Esophagus squamous epithelium (tissue), 4 donors: ENCODE measurements at regions not wholly inside any gene's neighbourhood (a gene's known extent, or its start where the extent isn't known, plus 50 kb on each side); places are given as distances from the start of the nearest gene placed in this dataset.

Experiments
- CTCF ChIP-seq, 6 experiments: fragments of 450-650 bp in 4 of 6; fragments of 200-600 bp in 2 of 6; sonication (generic) in 2 of 6; IDR thresholded peaks; one replicate each; pipeline ENCODE4 v1.5.1; 2016 to 2019; ENCODE audit warnings: antibody characterized with exemption in 6 of 6, mild to moderate bottlenecking in 4 of 6, moderate library complexity in 4 of 6
- POLR2A ChIP-seq, 4 donors: fragments of 450-650 bp; IDR thresholded peaks; one replicate each; pipeline ENCODE4 v1.6.1; 2017; ENCODE audit warnings: antibody characterized with exemption in 4 of 4, mild to moderate bottlenecking in 4 of 4, moderate library complexity in 3 of 4

- TF ChIP-seq CTCF (IDR thresholded peaks at IDR 0.05) (no peak), POLR2A (IDR thresholded peaks at IDR 0.05) (no peak)
These were observed 640.9 kb upstream of the PLXNA2 start for GRCh38 chr1:208885060-208885459.
